Activated CD4-positive, alpha-beta T cell treated with anti-CD3 and anti-CD28 coated beads for 4 hours (primary cell): ENCODE measurements at regions not wholly inside any gene's neighbourhood (a gene's known extent, or its start where the extent isn't known, plus 50 kb on each side); places are given as distances from the start of the nearest gene placed in this dataset.

ENCODE experiments used
- DNase-seq, 2 donors: peaks; one replicate each; pipeline ENCODE4 v3.0.0-alpha.2; 2020

DNA sequence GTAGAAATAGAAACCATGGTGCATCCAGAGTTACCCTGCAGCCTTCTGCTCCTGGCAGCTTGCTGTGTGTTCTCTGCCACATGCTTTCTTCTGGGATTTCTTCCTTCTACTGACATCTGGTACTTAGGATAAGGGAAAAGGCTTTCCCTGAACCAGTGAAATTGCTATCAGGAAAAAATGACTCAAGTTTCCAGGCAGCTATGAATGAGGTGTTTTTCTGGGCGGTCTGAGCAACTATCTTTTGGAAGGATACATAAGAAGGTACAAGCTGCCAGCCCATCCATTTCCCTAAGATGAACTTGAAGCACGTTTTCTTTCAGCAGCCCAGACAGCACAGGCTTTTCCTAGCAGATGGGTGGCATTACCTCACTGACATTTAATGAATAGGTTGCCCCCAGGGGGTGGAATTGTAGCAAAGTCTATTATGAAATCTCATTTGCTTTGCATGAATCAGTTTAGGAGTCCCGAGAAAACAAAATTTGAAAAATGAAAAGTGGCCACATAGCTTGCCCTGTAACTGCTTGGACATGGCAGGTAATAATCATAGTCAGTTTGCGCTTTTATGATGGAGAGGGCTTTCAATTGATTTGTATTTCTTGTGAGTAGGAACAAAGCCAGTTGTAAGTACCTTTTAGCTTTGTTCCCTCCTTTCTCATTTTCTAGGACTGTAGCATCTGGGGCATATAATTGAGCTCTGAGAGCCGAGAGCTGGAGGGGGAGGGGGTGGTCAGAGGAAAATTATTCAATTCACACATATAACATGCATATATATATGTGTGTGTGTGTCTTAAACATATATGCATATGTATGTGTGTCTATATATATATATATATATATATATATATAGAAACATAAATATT is 108.5 kb downstream of the C9orf152 start:
- DNase-seq, result no peak

DNA sequence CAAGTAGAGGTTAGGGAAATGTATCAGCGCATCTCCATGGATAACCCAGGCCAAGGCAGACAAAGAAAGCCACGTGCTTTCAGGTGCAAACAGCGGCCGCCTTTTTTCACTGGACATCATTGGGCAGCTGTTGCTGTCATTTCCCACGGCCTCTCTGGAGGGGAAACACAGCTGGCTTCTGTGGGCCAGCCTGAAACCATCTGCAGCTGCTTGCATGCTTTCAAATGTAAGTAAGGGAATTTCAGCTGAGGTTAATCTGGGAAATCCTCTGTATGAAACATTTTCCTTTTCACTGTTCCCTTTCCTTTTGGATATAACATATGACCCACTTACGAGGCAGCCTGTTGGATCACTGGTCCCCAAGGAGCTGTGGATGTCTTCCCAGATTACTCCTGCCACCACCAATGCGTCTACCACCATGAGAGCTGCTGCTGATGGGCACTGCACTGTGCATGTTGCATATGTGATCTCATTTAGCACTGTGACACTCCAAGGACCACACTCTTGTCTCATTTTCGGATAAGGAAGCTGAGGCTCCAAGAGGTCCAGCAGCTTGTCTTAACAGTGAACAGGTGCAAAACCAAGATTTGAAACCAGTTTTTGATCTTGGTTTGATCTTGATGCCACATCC is 106.3 kb downstream of the C9orf152 start:
- DNase-seq, result no peak

GRCh38 chr9:110103257-110103656 is 104.7 kb downstream of the C9orf152 start:
- DNase-seq, result no peak

DNA sequence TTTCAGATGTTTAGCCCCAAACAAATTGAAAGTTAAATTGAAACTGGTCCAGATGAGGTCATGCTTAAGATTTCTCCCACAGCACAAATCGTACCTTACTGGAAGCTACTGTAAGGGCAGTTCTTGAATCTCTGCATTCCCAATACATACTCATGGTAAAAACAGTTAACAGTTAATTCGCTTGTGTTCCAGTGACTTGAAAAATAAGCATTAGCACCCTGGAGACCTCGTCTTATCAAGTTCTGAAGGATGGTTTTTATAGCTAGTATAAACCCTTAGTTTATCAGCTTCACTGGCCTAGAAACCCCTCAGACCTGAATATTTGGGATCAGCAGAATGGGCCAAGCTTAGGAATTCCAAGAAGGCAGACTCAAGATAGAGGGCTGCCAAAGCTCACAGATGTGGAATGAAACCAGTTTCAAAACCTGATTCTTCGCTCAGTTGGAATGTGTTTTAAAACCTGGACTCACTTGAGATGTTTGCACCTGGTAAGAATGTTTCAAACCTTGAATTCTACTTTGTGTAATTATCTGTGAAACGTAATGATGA is 103.6 kb downstream of the C9orf152 start:
- DNase-seq, result no peak

GRCh38 chr9:110105107-110105506 is 102.9 kb downstream of the C9orf152 start:
- DNase-seq, result no peak

DNA sequence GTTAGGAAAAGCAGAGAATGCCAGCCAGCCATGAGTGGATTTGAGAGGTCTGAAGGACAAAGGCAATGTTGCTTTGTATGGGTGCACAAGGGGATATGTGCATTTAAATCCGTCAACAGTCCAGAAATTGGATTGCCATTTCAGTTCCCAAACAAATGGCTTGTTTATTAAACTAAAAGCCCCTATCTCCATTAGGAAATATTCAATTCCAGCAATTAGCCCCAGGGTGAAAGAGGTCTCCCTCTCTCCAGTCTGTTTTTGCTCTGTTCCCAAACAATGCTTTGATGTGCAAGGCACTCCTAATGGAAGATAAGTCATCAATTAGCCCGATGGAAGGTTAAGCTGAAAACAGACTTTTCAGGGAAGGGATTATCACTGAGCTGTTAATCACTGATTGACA is 101.3 kb downstream of the C9orf152 start:
- no peak for DNase-seq

GRCh38 chr9:110109333-110110092 is 98.4 kb downstream of the C9orf152 start:
- no peak for DNase-seq

GRCh38 chr9:110110154-110110553 is 97.8 kb downstream of the C9orf152 start:
- DNase-seq, result no peak

DNA sequence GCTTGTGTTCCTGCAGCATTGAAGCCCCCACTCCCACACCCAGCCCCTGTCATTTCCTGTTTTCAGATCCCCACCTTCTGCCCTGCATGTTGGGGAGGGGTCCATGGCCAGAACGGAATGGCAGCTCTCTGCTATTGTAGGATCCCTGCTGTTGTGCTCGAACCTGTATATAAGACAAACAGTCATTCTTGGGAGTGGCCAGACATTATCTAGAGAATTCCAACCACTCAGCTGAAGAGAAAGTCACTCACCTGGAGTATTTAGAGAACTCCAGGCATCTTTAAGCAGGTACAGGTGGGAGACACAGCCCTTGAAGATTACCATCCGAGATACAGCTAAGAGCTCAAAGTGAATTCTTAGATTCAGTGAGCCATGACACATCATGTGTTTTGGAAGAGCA is 96.1 kb downstream of the C9orf152 start:
- DNase-seq, result no peak

DNA sequence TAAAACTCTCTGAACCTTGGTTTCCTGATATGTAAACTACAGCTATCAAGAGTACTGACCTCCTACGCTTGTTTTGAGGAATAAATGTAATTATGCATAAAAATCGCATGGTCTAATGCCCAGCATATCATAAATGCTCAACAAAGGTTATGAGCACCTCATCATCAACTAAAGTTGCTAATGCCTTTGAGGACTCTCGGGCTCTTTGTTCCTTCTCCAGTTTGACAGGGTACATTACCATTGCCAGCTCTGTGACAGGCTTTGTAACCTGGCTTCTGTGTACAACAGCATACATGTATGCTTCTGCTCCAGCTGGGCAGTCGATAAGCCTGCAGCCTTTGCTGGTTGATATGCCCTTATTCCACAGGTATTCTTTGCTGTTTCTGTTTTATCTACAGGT is 95.2 kb downstream of the C9orf152 start:
- no peak for DNase-seq

- no peak for DNase-seq
Measured at GRCh38 chr9:110114086-110114858, 93.7 kb downstream of the C9orf152 start.

DNA sequence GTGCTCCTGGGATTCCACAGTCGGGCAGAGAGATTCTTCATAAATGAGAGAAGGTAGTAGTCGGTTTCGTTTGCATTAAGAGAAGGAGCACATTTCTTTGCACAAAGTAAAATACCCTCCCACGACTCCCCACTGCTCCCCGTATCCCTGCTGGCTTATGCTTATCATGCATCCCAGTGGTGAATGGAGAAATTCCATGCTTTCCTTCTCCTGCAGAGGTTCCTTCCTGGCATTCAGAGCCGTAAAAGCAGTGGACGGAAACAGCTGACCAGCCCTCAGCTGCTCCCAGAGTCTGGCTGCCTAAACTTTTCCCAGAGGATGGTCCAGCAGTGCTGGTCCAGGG is 93.1 kb downstream of the C9orf152 start:
- DNase-seq, result no peak

DNA sequence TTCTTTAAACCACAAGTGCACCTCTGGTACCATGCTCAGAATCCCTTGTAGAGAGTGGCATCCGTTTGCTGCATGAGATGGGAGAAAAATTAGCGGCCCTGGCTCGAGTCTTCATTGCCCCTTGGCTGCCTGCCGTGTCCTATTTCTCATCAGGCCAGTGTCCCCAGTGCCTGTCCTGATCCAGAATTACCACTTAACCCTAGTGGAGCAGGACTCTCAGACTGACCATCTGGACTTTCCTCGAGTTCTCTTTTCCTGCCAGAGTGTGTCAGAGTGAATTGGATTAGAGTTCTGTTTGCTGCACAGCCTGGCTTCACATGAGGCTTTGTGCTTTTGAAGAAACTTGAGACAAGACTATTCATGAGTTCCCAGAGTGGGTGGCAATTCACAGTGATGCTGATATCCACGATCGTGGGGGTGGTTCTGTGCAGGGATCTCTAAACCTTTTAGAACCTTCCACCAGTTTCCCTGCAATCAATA is 92.6 kb downstream of the C9orf152 start:
- DNase-seq, result no peak

GRCh38 chr9:110115826-110116542 is 92.0 kb downstream of the C9orf152 start:
- no peak for DNase-seq

DNA sequence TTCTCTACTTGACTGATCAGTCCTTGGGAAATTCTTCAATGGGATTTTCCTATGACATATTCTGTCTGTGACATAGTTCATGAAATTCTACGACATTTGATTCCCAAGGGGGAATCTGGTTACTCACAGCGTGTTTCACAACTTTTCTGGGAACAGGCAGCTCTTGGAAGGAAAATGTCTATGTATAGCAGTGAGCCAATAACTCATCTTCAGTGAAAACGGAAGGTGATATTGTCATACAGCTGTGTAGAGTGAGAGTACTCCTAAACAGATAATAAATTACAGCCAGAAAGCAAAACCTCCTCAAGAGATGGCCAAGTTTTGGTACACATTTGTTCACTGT is 91.4 kb downstream of the C9orf152 start:
- no peak for DNase-seq

DNA sequence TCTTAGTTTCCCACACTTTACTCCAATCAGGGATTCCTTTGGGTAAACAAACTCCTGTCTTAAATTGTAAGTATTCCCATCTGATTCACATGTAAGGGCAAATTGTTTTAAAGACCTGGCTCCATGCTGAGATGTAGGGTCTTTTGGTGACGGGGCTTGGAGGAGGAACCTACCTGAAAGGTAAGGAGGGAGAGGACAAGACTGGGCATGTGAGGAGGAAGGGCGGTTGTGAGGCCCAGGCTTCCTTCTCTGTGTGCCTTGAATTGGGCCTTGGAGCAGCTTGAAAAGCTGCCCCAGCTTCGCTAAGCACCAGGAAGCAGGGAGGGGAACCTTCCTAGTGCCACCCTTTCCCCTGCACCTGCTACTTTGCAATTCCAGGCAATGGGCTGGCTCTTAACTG is 86.8 kb downstream of the C9orf152 start:
- DNase-seq, result no peak

- no peak for DNase-seq
Measured at GRCh38 chr9:110123341-110124095, 84.4 kb downstream of the C9orf152 start.

- DNase-seq, result no peak
Measured at GRCh38 chr9:110124439-110124838, 83.5 kb downstream of the C9orf152 start.

- DNase-seq, result no peak
Measured at GRCh38 chr9:110125207-110125751, 82.7 kb downstream of the C9orf152 start.

GRCh38 chr9:110125763-110126351 is 82.1 kb downstream of the C9orf152 start:
- DNase-seq, result no peak
